Loucy (cell line): ENCODE measurements at regions not wholly inside any gene's neighbourhood (a gene's known extent, or its start where the extent isn't known, plus 50 kb on each side); places are given as distances from the start of the nearest gene placed in this dataset.

ENCODE experiments used
- EZH2phosphoT487 ChIP-seq: fragments of 200-600 bp; IDR thresholded peaks from 2 replicates; pipeline ENCODE4 v1.6.1; 2018; ENCODE audit warnings: antibody characterized with exemption, mild to moderate bottlenecking, moderate library complexity, borderline replicate concordance
- TF ChIP-seq, protein P1 (sequence below): fragments of 200-600 bp; sonication (generic); conservative IDR thresholded peaks from 2 replicates; pipeline ENCODE4 v1.5.1; 2014; ENCODE audit warnings: mild to moderate bottlenecking, antibody characterized with exemption, low read length

DNA sequence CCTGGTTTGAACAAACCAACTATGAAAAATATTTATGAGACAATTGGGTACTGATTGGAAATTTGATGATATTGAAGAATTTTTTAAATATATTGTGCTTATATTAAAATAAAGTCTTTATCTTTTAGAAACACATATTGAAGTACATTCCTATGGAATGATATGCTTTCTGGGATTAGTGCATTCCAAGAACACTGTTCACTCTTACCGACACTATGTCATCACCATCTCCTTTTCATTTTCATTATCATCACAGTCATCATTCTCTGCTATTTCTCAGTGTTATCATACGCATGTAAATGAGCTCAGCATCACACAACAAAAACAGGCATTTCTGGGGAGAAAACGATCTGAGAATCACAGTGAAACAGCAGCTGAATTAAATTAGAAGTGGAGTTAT lies 513.3 kb upstream of the CCDC196 start:
- TF ChIP-seq, protein P1, sequence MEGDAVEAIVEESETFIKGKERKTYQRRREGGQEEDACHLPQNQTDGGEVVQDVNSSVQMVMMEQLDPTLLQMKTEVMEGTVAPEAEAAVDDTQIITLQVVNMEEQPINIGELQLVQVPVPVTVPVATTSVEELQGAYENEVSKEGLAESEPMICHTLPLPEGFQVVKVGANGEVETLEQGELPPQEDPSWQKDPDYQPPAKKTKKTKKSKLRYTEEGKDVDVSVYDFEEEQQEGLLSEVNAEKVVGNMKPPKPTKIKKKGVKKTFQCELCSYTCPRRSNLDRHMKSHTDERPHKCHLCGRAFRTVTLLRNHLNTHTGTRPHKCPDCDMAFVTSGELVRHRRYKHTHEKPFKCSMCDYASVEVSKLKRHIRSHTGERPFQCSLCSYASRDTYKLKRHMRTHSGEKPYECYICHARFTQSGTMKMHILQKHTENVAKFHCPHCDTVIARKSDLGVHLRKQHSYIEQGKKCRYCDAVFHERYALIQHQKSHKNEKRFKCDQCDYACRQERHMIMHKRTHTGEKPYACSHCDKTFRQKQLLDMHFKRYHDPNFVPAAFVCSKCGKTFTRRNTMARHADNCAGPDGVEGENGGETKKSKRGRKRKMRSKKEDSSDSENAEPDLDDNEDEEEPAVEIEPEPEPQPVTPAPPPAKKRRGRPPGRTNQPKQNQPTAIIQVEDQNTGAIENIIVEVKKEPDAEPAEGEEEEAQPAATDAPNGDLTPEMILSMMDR = no peak
- TF ChIP-seq EZH2phosphoT487 = no peak
